ENCODE measurements at regions not wholly inside any gene's neighbourhood (a gene's known extent, or its start where the extent isn't known, plus 50 kb on each side); places are given as distances from the start of the nearest gene placed in this dataset.
"Not testable (repeated sequence)": the region's sequence is repeated elsewhere in the genome, so short reads cannot be mapped to it uniquely, and the experiment has no call there.

- ChIA-PET POLR2A (no interaction called here), CTCF (no interaction called here)
- Histone ChIP-seq H3K4me2 (ENCODE audit: insufficient read depth, low read length) (no peak overlapping the region), H3K79me2 (ENCODE audit: control insufficient read depth, insufficient read depth, low read length) (no peaks in the 10 kb centered on the region), H4K20me1 (replicated peaks; ENCODE audit: control insufficient read depth, extremely low read depth, insufficient read depth, low read length) (no peaks in the 10 kb centered on the region), H3K9me3 (replicated peaks; ENCODE audit: control insufficient read depth, insufficient read depth, low read length) (no peaks in the 10 kb centered on the region), H3K9ac (replicated peaks; ENCODE audit: extremely low read depth, insufficient read depth, low read length) (no peak overlapping the region), H3K27me3 (ENCODE audit: control insufficient read depth in 2 of 2, insufficient read depth in 2 of 2, low read length in 2 of 2) (peaks cover 4 to 8% of the 10 kb centered on the region in 2 experiments), H3K27ac (ENCODE audit: insufficient read depth, low read depth, low read length) (no peak overlapping the region), H3K4me1 (ENCODE audit: control insufficient read depth, extremely low read depth, insufficient read depth, low read length) (no peaks in the 10 kb centered on the region), H2AFZ (ENCODE audit: low read depth, low read length) (no peak overlapping the region), H3K36me3 (ENCODE audit: control insufficient read depth in 2 of 2, extremely low read depth in 1 of 2, insufficient read depth in 2 of 2, low read length in 2 of 2) (no peaks in the 10 kb centered on the region), H3K9me1 (replicated peaks; ENCODE audit: control insufficient read depth, extremely low read depth, insufficient read depth, low read length) (no peaks in the 10 kb centered on the region), H3K4me3 (replicated peaks in 1 of 3; ENCODE audit: insufficient read depth in 1 of 3, low read depth in 1 of 3, low read length in 3 of 3) (no peak overlapping the region)
- no TSS peak for BruUV-seq (replicated peaks)
- TF ChIP-seq FOS (IDR thresholded peaks at IDR 0.05; ENCODE audit: borderline replicate concordance, insufficient read depth, low read length) (no peak), MYC (IDR thresholded peaks at IDR 0.05; ENCODE audit: low read depth, low read length) (no peak), POLR2AphosphoS5 (IDR thresholded peaks at IDR 0.05; ENCODE audit: insufficient read depth, low read depth, low read length) (no peak), EZH2 (IDR thresholded peaks at IDR 0.05; ENCODE audit: borderline replicate concordance, low read depth, low read length, severe bottlenecking) (no peak), POLR2A (IDR thresholded peaks at IDR 0.05; ENCODE audit: low read depth, low read length) (no peak), GATA2 (IDR thresholded peaks at IDR 0.05; ENCODE audit: insufficient read depth, insufficient read length, low read depth, low read length) (no peak), JUN (IDR thresholded peaks at IDR 0.05; ENCODE audit: borderline replicate concordance, insufficient read depth, insufficient read length, low read depth) (no peak)
- TF ChIP-seq, protein P1, sequence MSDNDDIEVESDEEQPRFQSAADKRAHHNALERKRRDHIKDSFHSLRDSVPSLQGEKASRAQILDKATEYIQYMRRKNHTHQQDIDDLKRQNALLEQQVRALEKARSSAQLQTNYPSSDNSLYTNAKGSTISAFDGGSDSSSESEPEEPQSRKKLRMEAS (IDR thresholded peaks at IDR 0.05; ENCODE audit: insufficient read depth, insufficient read length) = no peak
- TF ChIP-seq, protein P2, sequence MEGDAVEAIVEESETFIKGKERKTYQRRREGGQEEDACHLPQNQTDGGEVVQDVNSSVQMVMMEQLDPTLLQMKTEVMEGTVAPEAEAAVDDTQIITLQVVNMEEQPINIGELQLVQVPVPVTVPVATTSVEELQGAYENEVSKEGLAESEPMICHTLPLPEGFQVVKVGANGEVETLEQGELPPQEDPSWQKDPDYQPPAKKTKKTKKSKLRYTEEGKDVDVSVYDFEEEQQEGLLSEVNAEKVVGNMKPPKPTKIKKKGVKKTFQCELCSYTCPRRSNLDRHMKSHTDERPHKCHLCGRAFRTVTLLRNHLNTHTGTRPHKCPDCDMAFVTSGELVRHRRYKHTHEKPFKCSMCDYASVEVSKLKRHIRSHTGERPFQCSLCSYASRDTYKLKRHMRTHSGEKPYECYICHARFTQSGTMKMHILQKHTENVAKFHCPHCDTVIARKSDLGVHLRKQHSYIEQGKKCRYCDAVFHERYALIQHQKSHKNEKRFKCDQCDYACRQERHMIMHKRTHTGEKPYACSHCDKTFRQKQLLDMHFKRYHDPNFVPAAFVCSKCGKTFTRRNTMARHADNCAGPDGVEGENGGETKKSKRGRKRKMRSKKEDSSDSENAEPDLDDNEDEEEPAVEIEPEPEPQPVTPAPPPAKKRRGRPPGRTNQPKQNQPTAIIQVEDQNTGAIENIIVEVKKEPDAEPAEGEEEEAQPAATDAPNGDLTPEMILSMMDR (IDR thresholded peaks at IDR 0.05; ENCODE audit: extremely low read depth in 1 of 2, insufficient read depth in 1 of 2, low read depth in 1 of 2, low read length in 2 of 2) = no peak
- FAIRE-seq (no peak), DNase-seq (ENCODE audit: low read depth, low spot score) (no peak)
- dilution Hi-C loops (cut with MboI; ENCODE audit: extremely low pct_ligation_motif_present, low sequenced_read_pairs) (no loop called here), intact Hi-C loops (cut with micrococcal nuclease) (no loop called here)
These were observed 215.5 kb upstream of the PRKCQ start for GRCh38 chr10:6795541-6795940.

GRCh38 chr10:6794841-6795240 is 214.8 kb upstream of the PRKCQ start:
- H3K4me1 ChIP-seq (ENCODE audit: control insufficient read depth, extremely low read depth, insufficient read depth, low read length); H3K9me3 ChIP-seq (replicated peaks; ENCODE audit: control insufficient read depth, insufficient read depth, low read length); H3K36me3 ChIP-seq (ENCODE audit: control insufficient read depth in 2 of 2, extremely low read depth in 1 of 2, insufficient read depth in 2 of 2, low read length in 2 of 2); H4K20me1 ChIP-seq (replicated peaks; ENCODE audit: control insufficient read depth, extremely low read depth, insufficient read depth, low read length); POLR2A ChIA-PET; H3K4me2 ChIP-seq (ENCODE audit: insufficient read depth, low read length); H3K79me2 ChIP-seq (ENCODE audit: control insufficient read depth, insufficient read depth, low read length); FAIRE-seq; H3K9ac ChIP-seq (replicated peaks; ENCODE audit: extremely low read depth, insufficient read depth, low read length); CTCF ChIA-PET; DNase-seq (ENCODE audit: low read depth, low spot score); BruUV-seq (replicated peaks); H3K4me3 ChIP-seq (replicated peaks in 1 of 3; ENCODE audit: insufficient read depth in 1 of 3, low read depth in 1 of 3, low read length in 3 of 3); H3K9me1 ChIP-seq (replicated peaks; ENCODE audit: control insufficient read depth, extremely low read depth, insufficient read depth, low read length); intact Hi-C loops (cut with micrococcal nuclease); H3K27ac ChIP-seq (ENCODE audit: insufficient read depth, low read depth, low read length); H3K27me3 ChIP-seq (ENCODE audit: control insufficient read depth in 2 of 2, insufficient read depth in 2 of 2, low read length in 2 of 2); dilution Hi-C loops (cut with MboI; ENCODE audit: extremely low pct_ligation_motif_present, low sequenced_read_pairs); H2AFZ ChIP-seq (ENCODE audit: low read depth, low read length): not testable (repeated sequence)
